Ammon's horn (tissue), 1 donor: ENCODE measurements at regions not wholly inside any gene's neighbourhood (a gene's known extent, or its start where the extent isn't known, plus 50 kb on each side); places are given as distances from the start of the nearest gene placed in this dataset.
"Not testable (repeated sequence)": the region's sequence is repeated elsewhere in the genome, so short reads cannot be mapped to it uniquely, and the experiment has no call there.

Experiments
- DNase-seq: peaks from one replicate; pipeline ENCODE4 v3.0.0-alpha.2; 2016; ENCODE audit warnings: low spot score

GRCh38 chr3:159378396-159379194, 576.7 kb downstream of the MFSD1 start:
- no peak for DNase-seq

GRCh38 chr3:159380891-159381290, 579.0 kb downstream of the MFSD1 start:
- DNase-seq = no peak

- no peak for DNase-seq
Measured at GRCh38 chr3:159390656-159391212, 588.9 kb downstream of the MFSD1 start.

GRCh38 chr3:159397683-159398082, 591.0 kb upstream of the IL12A start:
- DNase-seq = not testable (repeated sequence)

DNA sequence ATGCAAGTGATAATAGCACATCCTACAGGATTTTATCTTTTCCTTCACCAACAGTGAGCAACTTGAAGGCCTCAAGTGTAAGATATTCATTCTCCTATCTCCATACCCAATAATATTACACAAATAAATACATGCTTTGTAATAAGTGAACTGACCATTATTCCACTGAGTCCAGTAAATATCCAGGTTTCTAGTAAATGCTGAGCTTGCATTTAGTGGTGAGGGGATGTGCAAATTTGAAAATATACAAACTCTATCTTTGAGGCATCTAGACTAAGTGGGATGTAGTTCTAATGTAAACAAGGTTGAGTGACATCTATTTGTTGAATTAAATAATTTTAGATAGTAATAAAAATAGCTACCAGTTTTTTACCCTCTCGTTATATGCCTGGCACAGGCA, 587.6 kb upstream of the IL12A start:
- DNase-seq = no peak

GRCh38 chr3:159409711-159410110, 578.9 kb upstream of the IL12A start:
- DNase-seq = not testable (repeated sequence)

DNA sequence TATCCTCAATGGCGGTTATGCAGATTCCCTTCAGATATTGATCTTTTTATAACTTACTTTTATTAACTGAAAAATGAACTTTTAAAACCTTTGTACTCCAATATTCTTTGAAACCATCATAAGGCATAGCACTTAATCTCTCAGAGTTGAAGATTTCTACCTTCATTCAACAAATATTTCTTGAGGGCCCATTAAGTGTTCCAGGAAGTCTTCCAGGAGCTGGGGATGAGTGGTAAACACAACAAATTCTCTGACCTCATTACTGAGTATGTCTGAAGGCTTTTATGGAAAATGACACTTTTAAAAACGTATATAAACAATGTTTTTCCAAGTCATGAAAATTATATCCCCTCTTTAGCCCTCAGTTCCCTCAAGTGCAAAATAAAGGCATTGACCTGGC, 575.3 kb upstream of the IL12A start:
- DNase-seq = no peak

GRCh38 chr3:159416856-159417255, 571.8 kb upstream of the IL12A start:
- no peak for DNase-seq

GRCh38 chr3:159417761-159418160, 570.9 kb upstream of the IL12A start:
- no peak for DNase-seq

- no peak for DNase-seq
Measured at GRCh38 chr3:159418571-159419526, 569.8 kb upstream of the IL12A start.

DNA sequence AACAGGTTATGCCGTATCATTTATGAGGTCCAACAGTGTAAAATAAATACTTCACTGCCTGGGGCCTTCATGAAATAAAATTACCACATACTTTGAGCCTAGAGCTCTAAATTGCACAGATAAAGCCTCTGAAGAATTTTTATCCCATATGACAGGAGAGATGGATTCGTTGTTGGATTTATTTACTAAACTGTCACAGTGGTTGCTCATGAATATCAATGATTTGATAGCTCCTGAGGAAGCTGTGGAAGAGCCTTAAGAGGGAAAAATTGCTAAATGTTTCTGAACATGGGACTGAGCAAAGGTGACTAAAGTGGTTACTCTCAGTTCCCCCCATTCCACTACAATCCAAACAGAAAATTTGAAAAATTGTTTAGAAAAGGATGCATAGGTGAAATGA, 558.9 kb upstream of the IL12A start:
- no peak for DNase-seq

- peak; percentile 75 for DNase-seq
Measured at GRCh38 chr3:159432682-159433340, 555.8 kb upstream of the IL12A start.

- no peak for DNase-seq
Measured at GRCh38 chr3:159439346-159439745, 549.3 kb upstream of the IL12A start.

DNA sequence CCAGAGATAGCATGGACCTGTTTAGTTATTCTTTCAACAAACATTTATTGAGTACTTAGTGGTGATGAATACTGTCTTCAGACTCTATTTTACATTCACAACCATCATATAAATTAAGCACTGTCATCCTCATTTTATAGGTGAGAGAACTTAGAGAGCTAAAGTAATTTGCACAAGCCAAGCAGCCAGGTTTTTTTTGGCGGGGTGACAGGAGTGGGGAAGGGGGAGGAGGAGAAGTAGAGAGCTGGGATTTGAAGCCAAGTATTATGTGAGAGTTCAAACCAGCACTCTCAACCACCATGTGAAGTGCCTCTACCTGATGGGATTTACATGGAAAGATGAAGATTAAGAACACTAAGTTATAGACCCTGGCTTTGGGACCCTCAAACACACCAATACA, 547.4 kb upstream of the IL12A start:
- DNase-seq = no peak

DNA sequence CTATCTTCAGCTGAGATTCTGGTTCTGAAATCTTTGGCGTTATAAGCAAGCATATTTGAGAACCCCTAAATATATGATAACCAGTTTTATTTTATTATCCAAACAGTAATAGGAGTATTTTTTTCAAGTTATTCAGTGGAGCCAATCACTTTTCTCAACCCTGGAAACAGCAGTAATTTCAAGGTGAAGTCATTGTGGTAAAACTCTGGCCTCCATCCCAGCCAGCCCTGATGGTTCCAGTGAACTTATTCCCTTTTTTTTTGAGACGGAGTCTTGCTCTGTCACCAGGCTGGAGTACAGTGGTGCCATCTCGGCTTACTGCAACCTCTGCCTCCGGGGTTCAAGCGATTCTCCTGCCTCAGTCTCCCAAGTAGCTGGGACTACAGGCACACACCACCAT, 545.4 kb upstream of the IL12A start:
- DNase-seq = no peak

DNA sequence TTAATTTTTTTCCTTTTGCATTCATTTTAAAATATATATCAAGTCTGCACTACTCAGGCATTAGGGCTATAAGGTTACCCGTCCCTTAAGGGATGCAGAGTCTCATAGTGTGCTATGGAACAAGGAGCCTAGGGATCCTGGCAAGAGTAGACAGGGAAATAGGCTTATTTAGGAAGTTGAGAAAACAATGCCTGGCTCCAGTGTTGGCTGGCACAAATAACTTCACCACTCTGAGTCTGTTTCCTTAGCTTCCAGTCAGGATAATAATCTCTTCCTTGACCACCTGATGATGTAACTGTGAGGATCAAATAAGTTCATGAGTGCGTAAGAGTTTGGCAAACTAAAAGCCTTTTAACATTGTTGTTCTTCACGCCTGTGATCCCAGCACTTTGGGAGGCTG, 540.8 kb upstream of the IL12A start:
- DNase-seq = no peak

DNA sequence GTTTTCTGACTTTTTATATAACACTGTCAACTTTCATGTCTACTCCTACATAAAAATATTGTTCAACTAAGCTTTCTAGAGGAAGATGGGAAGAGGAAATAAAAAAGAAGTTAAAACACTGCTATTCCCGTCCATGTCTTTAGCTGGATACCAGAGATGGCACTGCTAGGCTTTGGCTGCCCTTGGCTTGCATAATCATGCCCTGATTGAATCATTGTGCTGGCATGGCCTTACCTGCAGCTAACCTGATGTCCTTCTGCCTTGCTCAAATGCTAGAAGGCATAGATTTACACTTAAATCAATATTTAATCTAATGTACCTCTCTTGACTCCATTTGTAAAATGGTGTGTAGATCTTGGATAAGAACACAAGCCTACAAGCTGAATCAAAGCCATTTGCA, 539.7 kb upstream of the IL12A start:
- DNase-seq = no peak

- no peak for DNase-seq
Measured at GRCh38 chr3:159451067-159451466, 537.6 kb upstream of the IL12A start.

GRCh38 chr3:159451482-159451881, 537.2 kb upstream of the IL12A start:
- DNase-seq = no peak

GRCh38 chr3:159453036-159453435, 535.6 kb upstream of the IL12A start:
- DNase-seq = no peak

DNA sequence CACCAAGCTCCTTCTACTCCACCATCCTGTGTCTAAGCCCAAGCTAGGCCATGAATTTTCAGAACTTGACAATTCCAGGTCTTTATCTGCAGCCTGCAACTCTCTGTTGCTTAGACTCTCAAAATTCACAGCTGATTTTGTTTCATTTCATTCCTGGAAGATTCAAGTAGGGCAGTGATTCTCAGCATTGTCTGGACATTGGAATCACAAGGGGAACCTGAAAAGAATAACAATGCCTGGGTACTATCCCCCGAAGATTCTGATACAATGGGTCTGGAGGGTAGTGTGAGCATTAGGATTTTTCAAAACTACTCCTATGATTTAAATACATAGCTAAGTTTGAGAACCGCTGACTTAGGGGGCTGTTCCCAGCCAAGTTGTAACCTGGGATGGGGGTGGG, 534.7 kb upstream of the IL12A start:
- DNase-seq = no peak

- DNase-seq = no peak
Measured at GRCh38 chr3:159455741-159456181, 532.9 kb upstream of the IL12A start.
